HG02852 (cell line): ENCODE measurements at regions not wholly inside any gene's neighbourhood (a gene's known extent, or its start where the extent isn't known, plus 50 kb on each side); places are given as distances from the start of the nearest gene placed in this dataset.
"Not testable (repeated sequence)": the region's sequence is repeated elsewhere in the genome, so short reads cannot be mapped to it uniquely, and the experiment has no call there.

Experiments
- ATAC-seq: cut with Tn5 transposase; IDR thresholded peaks from one replicate; pipeline ENCODE4 v1.9.1; 2021; ENCODE audit warnings: mild to moderate bottlenecking, moderate library complexity; ENCODE audit not compliant: unreplicated experiment

GRCh38 chr20:6715401-6715941 lies 52.0 kb upstream of the BMP2 start:
- no peak for ATAC-seq

DNA sequence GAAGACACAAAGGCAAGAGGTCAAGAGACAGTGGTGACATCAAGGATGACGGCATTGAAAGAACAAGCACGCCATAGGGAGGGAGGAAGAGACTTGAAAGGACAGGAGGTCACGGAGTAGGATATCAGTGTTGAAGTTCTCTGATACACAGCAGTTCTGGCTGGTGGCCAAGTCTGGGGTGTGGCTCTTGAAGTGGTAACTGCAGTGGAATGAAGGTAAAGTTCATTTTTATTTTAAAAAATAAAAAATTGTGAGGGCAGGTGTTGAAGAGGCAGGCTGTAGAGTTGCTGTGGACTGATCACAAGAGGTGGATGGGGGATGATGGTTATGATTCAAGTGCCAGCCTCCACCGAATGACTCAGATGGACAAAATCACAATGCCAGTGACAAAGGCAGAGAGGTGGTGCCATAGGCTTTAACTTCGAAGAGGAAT lies 53.2 kb upstream of the BMP2 start:
- no peak for ATAC-seq

GRCh38 chr20:6711951-6712649 lies 55.4 kb upstream of the BMP2 start:
- ATAC-seq, result no peak

GRCh38 chr20:6709910-6710595 lies 57.4 kb upstream of the BMP2 start:
- ATAC-seq, result no peak

DNA sequence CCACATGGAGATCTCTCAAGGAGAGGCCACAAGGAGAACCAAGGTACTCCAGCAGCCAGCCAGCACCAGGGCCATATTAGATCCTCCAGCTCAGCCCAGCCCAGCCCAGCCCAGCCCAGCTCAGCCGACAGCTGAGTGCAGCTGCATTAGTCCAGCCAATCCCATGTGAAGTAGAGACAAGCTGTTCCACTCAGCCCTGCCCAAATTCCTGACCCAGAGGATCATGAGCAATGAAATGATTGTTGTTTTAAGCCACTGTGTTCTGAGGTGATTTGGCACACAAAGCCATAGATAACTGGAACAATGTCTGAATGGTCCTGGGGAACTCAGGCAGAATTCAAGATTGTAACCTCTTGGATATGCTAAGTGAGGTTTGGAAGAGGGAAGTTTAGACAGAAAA lies 59.5 kb upstream of the BMP2 start:
- ATAC-seq, result no peak

- ATAC-seq, result no peak
Observed at GRCh38 chr20:6707321-6707831, 60.1 kb upstream of the BMP2 start.

- no peak for ATAC-seq
Observed at GRCh38 chr20:6705926-6706548, 61.4 kb upstream of the BMP2 start.

DNA sequence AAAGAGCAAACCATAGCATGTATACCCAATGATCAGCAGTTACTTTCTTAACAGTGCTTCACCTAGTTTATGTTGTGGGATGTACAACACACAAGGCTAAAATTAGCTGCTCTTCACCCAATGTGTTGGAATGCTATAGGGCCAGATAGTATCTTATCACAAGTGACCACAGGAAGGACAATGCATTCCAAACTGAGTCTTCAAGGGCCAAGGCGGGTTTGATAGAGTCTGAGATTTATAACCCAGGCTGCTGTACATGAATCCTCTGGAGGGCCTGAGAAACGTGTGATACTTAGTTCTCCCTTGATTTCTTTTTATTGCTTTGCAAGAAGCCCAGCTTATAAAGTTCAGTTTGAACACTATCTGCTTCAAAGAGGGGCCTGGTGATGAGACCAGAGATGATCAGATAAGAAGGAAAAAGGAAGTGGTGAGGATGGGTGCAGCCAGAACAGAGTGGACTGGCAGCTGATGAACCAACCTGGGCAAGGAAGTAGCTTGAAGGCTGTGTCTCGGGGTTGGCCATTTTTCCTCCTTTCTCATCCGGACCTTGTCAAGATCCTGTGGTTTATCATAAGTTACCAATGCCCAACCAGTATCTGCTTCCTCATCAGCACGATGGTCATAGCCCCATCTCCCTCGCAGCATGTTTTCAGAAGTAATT lies 62.2 kb upstream of the BMP2 start:
- no peak for ATAC-seq

GRCh38 chr20:6704132-6704861 lies 63.2 kb upstream of the BMP2 start:
- ATAC-seq, result no peak

GRCh38 chr20:6703656-6704055 lies 63.8 kb upstream of the BMP2 start:
- ATAC-seq, result no peak

GRCh38 chr20:6703047-6703446 lies 64.4 kb upstream of the BMP2 start:
- ATAC-seq, result no peak

- ATAC-seq, result no peak
Observed at GRCh38 chr20:6702144-6702543, 65.3 kb upstream of the BMP2 start.

DNA sequence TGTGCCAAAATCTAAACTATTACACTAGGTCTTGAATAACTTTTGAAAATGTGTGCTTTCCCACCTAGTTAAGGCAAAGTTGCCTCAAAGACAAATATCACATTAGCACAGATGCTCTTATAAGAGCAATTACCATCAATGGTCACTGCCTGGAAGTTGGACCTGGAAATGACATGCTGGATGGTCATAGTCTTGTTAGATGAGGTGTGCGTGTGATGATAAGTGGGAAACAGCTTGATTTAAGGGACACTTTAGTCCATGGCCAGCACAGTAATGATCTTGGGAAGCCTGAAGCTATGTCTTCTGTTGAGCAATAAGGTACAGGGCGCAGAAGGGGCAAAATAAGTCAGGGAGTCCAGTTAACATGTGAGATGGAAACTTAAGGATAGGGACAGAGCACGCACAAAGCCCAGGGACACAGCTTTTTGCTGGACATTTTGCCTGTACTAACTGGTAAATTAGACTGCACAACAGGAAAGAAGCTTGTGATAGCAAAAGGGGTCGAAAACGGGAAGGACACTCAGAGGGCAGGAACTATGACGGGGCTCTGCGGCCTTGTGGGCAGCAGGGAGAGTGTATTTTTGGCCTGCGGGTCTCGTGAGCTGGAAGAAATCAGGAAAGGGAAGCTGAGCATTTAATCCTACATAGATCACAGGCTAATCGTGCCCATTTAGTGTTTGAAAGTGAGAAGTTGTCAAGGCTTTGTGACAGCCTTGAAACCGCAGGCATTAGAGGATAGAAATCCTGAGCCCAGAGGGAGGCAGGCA lies 66.7 kb upstream of the BMP2 start:
- no peak for ATAC-seq

DNA sequence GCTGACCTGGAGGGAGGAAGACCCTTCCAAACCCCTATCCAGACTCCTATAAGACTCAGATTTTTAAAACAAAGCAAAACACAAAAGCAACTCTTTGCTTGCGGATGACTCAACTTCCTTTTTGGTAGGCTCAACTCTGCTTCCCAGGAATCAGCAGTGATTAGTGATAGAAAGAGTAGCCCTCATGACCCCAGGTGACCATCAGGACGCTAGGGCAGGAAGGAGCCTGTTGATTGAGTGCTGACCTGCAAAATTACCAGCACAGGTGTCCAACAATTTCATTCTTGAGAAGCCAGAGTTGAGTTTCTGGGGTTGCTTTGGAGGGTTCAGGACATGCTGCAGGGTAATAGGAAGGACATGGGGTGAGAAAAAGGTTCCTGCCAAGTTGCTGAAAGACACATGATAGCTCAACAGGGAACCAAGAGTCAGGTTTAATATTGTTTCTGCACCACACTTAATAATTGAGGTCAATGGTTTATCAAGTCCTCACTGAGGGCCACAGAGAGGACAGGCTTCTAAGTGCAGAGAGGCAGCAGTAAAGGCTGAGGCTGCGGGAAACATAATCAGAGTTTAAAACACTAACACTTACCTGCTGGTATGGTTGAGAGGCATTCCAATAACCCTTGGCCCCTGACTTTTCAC lies 67.4 kb upstream of the BMP2 start:
- ATAC-seq, result no peak

DNA sequence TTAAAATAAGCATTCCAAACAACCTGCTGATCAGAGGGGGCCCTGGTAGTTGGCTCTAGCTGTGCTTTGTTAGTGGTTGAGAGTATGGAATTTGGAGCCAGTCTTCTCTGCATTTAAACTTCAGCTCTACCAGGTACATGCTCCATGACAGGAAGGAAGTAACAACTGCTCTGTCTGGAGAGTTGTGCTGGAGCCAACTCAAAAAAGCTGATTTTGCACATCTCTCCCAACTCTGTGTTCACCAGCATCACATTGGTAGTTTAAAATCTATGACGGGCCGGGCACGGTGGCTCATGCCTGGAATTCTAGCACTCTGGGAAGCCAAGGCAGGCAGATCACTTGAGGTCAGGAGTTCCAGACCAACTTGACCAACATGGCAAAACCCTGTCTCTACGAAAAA lies 68.8 kb upstream of the BMP2 start:
- no peak for ATAC-seq

GRCh38 chr20:6698056-6698455 lies 69.4 kb upstream of the BMP2 start:
- no peak for ATAC-seq

- ATAC-seq, result no peak
Observed at GRCh38 chr20:6697228-6697972, 70.1 kb upstream of the BMP2 start.

- ATAC-seq, result no peak
Observed at GRCh38 chr20:6696001-6696400, 71.5 kb upstream of the BMP2 start.

DNA sequence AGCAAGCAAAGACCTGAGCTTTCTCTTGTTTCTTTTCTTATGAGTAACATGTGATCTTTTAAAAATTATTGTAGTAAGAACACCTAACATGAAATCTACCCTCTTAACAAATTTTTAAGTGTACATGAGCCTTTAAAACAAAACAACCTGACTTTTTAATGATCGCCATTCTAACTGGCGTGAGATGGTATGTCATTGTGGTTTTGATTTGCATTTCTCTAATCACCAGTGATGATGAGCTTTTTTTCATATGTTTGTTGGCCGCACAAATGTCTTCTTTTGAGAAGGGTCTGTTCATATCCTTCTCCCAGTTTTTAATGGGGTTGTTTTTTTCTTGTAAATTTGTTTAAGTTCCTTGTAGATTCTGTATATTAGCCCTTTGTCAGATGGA lies 73.7 kb upstream of the BMP2 start:
- not testable (repeated sequence) for ATAC-seq
